NCI-H460 (cell line): ENCODE measurements at regions not wholly inside any gene's neighbourhood (a gene's known extent, or its start where the extent isn't known, plus 50 kb on each side); places are given as distances from the start of the nearest gene placed in this dataset.

Source experiments
- DNase-seq: peaks from one replicate; pipeline ENCODE4 v3.0.0-alpha.2; 2016; ENCODE audit warnings: low read depth; ENCODE audit errors: extremely low read depth

DNA sequence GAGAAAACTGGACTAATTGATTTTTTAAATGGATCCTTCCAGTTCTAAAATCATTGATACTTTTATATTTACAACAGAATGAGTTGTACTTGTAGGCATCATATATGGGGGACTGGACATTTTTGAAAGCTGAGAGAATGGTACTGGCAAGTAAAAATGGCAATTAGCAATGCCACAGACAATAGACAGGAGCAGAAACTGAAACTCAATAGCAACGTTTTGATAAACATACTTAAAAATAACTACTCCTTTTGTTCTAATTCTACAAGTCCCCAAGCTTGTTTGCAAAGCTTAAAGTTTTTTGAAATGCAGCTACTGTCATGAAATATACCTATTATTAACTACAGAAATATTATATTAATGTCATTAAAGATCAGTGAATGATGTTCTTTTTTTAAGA, 52.8 kb upstream of the FBXL7 start:
- DNase-seq: no peak

DNA sequence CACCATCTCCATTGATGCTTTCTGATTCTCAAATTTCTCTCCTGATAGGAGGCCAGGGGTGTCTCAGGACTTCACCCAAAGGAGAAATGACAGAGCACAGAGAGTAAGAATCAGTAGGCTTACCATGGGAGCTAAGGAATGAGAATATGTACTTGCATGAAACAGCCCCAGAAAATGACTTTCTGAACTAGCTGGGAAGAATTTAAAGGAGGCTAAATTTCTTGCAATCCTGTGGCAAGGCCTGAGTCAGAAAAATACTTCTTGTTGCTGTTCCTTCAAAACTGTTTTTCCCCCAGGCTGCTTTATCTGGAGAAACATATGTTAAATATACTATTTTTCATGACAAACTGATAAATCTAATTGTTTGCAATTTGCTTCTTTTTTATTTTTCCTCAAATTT, 53.4 kb upstream of the FBXL7 start:
- DNase-seq: no peak

DNA sequence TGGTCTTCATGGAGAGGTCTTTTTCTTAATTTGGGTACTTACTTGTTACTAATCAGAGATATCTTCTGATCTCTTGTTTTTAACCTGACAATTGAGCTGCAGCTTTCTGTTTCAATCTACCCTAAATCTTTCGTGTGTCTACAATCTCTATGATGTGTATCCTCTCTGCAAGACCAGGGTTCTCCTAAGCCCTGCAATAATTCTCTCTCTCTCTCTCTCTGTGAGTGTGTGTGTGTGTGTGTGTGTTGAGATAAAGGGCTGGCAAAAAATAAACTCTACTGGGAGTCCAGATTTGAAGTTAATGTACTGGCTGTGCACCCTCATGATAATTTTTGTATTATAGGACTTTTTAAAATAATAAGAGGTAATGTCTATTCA, 57.8 kb upstream of the FBXL7 start:
- no peak for DNase-seq

DNA sequence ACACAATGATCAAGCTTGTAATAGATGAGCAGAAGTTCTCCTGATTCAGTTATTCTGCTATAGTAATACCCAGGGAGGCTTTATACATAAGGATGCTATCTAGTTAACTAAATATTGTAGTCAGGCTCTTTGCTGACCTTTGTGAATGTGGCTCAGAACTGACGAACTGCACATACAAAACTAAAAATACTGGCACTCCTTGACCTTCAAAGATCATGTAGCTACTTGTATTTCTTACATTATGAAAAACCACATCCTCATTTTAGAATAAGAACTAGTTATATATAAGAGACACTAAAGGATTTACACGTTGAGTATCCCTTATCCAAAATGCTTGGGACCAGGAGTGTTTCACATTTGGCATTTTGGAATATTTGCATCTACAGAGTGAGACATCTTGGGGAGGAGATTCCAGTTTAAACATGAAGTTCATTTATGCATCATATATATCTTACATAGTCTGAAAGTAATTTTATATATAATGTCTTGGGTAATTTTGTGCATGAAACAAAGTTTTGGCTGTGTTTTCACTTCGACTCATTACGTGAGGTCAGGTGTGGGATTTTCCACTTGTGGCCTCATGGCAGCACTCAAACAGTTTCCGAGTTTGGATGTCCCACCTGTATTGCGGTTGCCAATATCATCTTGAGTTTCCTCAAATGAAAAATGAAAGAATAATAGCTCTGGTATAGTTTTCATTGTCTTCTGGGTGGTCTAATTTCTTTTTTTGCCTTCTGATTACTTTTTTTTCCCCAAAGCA, 58.4 kb upstream of the FBXL7 start:
- DNase-seq: no peak

DNA sequence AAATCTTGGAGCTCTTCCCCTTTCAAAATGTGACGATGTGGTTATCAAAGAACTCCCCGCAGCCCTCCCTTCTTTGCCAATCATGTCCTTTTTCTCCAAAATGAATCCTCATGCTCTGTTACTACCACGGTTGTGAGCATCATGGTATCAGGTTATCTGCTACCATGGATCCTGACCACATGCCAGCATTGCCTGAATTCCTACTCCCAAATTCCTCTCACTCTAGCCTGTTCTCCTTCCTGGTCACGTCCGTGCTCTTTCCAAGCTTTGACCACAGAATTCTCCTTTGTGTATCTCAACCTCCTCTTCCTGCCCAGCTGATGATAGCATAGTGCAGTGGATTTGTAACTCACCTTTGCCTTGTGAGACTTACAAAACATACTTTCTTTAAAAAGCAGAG, 59.5 kb upstream of the FBXL7 start:
- no peak for DNase-seq

DNA sequence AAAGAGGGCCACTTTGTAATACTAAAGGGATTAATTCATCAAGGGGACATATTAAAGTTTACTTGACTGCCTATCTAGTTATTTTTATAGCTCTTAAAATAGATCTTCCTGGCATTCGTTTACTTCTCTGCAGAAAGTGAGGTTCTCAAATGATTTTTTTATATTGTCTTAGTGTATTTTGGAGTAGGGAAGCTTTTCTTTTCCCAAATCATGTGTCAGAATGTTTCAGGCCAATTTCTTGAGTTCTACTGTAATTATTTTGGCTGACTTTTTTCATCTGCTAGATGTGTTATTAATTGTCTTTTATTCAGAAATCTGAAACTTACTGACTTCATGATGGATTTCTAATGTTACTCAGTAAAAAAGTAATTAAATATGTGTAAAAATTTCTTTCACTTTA, 60.2 kb upstream of the FBXL7 start:
- no peak for DNase-seq

DNA sequence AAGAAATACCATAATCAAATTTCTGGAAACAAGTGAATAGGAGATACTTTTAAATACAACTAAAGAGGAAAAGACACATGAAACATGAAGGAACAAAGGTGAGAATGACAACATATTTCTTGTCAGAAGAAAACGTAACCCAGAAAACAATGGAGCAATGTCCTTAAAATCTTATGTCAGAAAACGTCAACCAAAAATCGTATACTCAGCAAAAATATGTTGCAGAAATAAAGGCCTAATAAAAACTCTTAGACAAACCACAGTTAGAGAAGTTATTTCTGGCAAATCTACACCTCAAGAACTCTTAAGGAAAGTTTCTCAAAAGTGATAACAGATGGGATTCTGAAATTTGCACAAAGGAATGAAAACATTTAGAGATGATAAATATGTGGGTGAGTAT, 66.3 kb upstream of the FBXL7 start:
- no peak for DNase-seq

DNA sequence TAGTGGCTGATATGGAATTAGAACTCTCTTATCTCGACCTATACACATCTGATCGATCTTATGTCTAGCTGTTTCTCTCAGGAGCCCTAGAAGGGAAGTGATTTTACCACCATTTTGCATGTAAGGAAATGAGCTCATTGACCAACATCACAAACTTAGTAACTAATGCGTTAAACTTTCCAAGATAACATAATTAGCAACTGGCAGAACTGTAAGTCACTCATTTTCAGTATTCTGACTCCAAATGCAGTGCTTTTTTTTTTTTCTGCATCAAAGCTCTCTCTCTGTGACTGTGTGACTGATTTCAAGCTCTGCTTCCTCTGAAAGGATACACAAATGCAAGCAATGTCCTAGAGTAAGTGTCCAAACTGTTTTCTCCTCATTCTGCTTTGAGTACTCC, 68.1 kb upstream of the FBXL7 start:
- DNase-seq: no peak

DNA sequence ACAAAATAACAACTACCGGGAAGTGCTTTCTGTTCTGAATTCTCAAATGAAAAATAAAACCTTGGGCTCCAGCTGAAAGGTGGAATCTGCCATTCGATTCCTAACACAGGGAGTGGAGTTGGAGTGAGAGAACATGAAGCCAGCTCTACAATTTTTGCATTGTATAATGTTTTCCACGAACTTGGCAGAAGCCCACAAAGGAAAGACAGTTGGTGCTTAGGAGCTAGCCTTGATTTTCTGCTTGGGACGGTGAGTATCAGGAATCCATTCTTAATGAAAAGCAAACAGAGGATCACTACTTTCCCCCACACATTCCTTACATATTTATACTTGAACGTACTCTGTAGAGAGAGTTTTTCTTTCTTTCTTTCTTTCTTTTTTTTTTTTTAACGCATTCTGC, 74.2 kb upstream of the FBXL7 start:
- DNase-seq: no peak

DNA sequence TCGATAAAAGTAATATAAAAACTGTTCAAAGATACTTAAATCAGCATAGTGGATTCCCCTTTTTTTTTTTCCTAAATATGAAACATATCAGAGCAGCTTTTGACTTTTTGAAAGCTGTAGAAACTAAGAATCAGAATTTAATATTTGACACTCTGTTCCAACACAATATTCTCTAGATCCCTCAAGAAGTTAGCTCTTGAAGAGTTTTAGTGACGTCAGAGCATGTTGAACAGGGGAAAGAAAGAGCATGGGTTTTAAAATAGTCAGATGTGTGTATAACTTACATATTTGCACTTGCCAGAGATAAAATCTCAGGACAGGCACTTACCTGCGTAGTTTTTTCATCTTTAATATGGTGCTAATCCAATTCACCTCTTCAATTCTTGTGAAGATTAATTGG, 75.2 kb upstream of the FBXL7 start:
- DNase-seq: no peak

DNA sequence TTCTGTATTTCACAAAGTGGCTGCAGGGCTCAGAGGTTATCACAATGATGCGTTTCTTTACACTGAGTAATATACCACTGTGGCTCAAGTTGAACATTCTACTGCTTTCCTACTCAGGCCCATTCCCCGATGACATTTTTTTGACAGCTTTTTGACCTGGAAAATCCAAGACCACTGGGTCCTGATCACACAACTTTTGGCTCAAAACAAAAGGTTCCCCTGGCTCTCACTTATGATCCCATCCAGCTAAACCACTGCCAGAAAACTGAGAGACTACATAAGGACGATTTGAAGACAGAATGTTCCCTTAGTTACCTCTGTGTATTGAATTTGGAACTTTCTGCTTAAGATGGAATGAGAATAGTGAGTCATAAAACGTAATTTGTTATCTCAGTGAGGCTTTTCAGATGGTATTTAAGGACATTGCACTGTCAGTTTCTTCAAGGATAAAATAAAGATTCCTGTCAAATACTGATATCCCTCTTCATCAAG, 78.0 kb upstream of the FBXL7 start:
- no peak for DNase-seq

DNA sequence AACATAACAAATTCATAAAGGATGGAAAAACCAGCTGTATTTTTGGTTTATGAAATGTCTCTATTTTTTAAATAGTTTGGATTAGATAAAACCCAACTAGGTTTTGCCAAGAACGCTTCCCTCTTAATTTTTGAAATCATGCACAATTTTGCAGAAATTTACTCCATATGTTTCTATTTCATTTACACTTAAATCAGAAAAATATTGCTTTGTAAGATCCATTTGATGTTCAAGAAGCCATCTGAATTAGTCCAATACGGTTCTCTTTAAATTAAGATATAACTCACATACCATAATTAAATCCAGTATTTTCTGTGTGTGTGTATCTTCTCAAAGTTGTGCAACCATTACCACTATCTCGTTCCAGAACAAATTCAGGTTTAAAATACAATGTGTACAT, 78.6 kb upstream of the FBXL7 start:
- DNase-seq: no peak

DNA sequence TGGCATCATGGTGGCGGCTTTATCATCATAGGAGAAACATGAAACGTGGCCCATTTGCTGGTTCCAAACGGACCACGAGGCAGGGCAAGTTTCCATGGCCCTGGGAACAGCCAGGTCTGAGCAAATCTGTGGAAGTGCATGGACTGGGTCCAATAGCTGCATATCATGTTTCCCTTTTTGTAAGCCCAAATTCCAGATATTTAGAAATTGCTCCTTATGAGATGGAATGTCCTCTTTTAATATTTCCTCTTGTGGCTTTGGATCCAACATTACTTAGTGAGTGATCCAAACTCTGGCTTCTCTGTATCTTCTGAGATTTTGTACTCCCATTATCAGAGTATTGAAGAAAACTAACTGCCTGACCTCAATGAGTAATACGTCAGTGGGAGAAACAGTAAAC, 79.8 kb upstream of the FBXL7 start:
- DNase-seq: no peak

DNA sequence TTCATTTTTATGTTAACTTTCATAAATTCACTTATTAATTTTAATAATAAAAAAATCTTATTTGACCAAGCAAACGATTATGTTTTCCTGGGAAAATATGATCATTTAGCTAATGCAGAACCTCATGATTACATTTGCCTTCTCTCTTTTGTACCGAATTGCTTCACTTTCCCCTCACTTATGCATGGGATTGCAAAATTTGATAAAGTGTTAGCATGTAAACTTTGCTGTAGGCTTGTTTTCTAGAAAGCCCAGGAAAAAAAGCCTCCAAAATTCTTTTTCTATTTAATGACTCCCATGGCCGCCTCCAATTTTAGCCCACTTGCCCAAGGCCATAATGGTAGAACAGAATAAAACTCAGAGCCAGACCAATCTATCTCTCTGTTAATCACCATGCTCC, 82.8 kb upstream of the FBXL7 start:
- DNase-seq: no peak

DNA sequence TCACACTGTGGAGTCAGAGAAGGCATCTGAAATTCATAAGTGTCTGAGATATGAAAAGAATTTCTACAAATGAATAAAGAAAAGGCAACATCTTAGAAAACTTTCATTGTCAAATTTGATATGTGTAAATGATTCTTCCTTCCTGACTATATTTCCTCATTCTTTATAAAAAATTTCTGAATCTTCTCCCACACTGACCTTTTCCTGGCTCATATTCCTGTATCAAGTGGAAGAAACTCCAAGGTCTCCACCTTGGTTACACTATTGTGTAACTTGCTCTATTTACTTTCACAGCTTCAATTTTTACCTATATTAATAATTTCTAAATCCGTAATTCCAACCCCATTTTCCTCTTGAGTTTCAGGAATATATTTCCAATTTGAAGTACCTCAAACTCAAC, 93.5 kb upstream of the FBXL7 start:
- no peak for DNase-seq

DNA sequence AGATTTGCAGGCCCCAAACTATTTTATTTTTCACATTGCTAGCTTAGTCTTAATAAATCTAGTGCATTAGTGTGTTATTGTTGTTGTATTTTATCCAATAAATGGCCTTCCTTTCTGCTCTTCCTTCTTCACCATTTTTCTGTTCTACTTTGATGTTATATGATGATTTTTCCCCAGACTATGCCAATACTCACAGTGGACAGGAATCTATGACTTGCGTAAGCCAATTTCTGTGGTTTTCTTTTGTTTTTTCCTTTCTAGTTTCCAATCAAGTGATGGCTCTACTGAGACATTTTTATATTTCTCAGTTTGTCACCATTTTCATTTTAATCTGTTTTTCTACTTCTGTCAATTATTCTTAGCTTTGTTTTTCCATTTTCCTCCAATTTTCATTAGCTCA, 106.8 kb upstream of the FBXL7 start:
- no peak for DNase-seq

DNA sequence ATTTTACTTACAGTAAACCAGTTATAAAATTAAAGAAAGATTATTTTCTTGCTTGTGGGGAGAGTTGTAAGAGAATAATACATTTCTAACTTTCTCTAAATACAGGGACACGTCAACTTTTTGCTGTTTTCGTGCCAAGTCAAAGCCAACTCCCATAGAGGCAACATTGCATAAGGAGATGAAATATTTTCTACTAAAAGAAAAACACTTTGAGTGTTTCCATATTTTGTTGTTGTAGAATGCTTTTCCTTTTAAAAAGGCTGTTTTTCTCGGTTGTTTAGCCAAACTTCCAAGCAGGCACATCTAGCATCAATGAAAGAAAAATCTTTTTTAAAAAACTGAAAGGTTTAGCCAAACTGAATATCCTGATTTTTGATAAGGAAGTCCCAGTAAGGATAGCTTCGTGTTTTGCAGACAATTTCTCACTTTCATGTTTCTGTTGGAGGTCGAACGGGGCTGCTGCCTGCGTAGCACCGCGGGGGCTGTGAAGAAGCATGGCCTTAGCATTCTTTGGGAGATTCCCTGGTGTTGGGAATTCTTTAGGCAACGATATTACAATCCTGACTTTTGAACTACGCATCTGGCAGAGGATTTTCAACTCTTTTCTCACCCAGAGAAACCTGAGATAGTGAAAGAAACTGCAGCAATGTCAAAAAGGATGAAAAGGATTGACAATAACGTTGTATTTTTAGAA, 108.1 kb upstream of the FBXL7 start:
- DNase-seq: no peak

DNA sequence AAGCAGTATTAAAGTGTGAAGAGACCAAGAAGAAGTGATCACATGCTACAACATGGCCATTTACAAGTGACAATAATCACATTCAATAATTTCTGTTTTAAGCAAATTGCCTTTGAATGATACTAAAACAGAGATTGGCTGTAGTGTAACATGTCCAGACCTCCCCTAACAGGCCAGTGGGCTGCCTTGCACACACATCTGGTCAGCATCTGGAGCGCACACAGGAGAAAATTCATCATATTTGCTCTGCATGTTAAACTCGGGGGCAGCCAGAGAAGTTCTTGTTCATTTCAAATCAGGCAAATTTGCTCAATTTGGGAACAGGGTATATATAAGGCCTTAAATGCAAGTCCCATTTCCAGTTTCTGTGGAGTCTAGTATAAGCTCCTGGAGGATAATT, 111.1 kb upstream of the FBXL7 start:
- DNase-seq: no peak

DNA sequence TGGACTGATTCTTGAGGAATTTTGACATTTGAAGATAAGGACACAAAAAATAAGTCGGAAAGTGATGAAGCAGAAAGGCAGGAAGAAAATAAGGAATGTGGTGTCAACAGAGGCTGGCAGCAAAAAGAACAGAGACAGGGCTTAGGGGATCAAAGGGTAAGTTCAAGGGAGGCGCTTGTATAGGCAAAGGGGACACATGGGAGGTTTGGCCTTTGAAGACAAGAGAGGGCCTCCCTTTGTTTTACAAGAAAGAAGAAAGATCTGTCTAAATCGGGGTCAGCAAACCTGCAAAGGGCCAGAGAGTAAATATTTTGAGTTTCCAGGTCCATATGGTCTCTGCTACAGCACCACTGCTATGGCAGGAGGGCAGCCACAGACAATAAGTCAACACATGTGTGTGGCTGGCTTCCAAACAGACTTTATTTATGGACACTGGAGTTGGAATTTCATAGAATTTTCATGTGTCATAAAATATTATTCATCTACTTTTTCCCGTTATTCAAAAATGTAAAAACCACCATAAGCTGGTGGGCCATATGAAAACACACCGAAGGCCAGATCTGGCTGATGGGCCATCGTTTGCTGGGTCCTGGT, 112.0 kb upstream of the FBXL7 start:
- DNase-seq: no peak

DNA sequence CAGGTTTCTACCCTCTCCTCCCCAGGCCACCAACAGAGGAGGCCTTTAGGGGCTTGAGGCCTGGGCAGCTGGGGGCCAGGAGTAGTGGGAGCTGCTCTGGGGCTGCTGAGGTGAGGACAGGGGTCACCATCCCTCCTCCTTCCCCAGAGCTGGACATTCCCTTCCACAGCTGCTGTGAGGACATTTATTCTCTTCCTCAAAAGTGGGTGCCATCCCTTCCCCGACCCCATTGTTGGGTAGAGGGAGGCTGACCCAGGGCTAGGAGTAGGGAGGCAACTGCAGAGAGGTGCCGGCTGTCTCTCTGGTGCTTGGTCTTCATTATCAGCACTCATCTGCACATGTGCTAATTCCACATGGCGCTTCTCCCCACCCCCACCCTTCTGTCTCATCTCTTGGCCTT, 113.9 kb upstream of the FBXL7 start:
- no peak for DNase-seq

DNA sequence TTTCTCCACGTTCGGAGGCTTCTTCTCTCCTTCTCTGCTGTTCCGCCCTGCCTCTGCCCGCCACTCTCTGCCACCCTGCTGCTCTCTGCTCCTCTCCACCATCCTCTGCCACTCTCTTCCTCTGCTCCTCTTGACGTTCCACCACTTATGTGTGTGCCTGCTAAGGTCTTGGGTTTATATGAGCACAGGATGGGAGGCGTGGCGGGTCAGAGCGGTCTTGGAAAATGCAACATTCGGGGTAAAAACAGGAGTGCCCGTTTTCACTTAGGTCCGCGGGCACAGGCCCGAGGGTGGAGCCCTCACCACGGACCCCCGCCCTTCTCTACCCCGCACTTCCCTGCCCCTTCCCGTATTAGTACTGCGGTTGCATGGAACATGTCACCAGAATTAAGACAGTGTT, 114.4 kb upstream of the FBXL7 start:
- no peak for DNase-seq

DNA sequence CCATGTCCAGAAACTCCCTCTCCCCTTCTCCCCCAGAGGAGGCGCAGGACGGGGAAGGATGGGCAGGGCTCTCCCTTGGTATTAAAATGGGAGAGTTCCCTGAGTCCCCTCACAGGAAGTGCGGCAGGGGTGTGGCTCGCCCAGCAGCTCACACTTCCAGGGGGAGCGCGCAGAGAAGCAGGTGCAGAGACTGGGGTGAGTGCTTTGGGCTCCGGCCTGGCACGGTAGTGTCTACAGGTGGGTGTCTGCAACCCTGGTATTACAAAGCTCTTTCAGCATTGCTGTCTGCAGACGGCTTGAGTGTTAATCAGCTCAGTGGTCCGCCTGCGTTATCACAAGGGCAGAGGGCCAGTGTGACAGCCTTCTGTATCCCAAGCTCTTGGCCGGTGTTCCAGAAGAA, 114.9 kb upstream of the FBXL7 start:
- no peak for DNase-seq
